NT2/D1 (cell line): ENCODE measurements at regions not wholly inside any gene's neighbourhood (a gene's known extent, or its start where the extent isn't known, plus 50 kb on each side); places are given as distances from the start of the nearest gene placed in this dataset.

Source experiments
- SUZ12 ChIP-seq: IDR thresholded peaks from 2 replicates; pipeline ENCODE4 v1.6.1; 2011; ENCODE audit not compliant: insufficient read length, insufficient read depth; ENCODE audit errors: extremely low read depth
- ZNF274 ChIP-seq: IDR thresholded peaks from 2 replicates; pipeline ENCODE4 v1.6.1; 2011; ENCODE audit warnings: mild to moderate bottlenecking, low read depth, low read length

DNA sequence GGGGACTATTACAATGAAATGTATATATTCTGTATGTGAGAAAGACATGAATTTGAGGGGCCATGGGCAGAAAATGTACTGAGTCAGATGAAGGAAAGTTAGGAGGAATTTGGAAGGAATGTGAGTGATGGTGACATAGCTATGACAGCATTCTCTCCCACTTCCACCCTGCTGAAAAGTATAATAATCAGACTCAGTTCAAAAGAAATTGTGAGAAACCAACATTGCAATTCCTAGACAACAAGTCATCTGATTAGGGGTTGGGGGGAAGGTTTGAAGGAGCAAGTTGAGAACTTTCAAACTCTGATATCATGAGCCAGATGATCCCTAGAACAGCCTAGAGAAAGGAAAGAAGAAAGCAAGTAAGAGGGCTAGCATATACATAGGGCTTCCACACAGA, 370.6 kb downstream of the DMRTA1 start:
- TF ChIP-seq SUZ12 (no peak), ZNF274 (no peak)
